Gastrocnemius medialis (tissue), 4 donors: ENCODE measurements at regions not wholly inside any gene's neighbourhood (a gene's known extent, or its start where the extent isn't known, plus 50 kb on each side); places are given as distances from the start of the nearest gene placed in this dataset.

Experiments used
- CTCF ChIP-seq, 5 experiments: fragments of 450-650 bp in 3 of 5; fragments of 200-600 bp in 2 of 5; sonication (generic) in 2 of 5; IDR thresholded peaks in 4 of 5; conservative IDR thresholded peaks in 1 of 5; 1 replicate in 4 of 5; 2 replicates in 1 of 5; pipeline ENCODE4 v1.5.1; 2016 to 2019; ENCODE audit warnings: antibody characterized with exemption in 5 of 5, mild to moderate bottlenecking in 3 of 5, moderate library complexity in 3 of 5
- POLR2A ChIP-seq, 2 donors: fragments of 450-650 bp; IDR thresholded peaks; one replicate each; pipeline ENCODE4 v1.6.1; 2017; ENCODE audit warnings: antibody characterized with exemption in 2 of 2, mild to moderate bottlenecking in 2 of 2, moderate library complexity in 2 of 2

GRCh38 chr3:127392156-127392490, 104.3 kb upstream of the PRR20G start:
- no peak for TF ChIP-seq CTCF (IDR thresholded peaks at IDR 0.05 in 4 of 5, conservative IDR thresholded peaks at IDR 0.05 in 1 of 5)
- TF ChIP-seq POLR2A (IDR thresholded peaks at IDR 0.05): no peak
